HEK293 (cell line): ENCODE measurements at regions not wholly inside any gene's neighbourhood (a gene's known extent, or its start where the extent isn't known, plus 50 kb on each side); places are given as distances from the start of the nearest gene placed in this dataset.

Experiments
- EGR2 ChIP-seq: fragments of 450-650 bp; formaldehyde crosslinking; IDR thresholded peaks from 2 replicates; pipeline ENCODE4 v1.5.1; 2016; ENCODE audit warnings: low read depth, missing biosample characterization, missing genetic modification characterization
- FEZF1 ChIP-seq: fragments of 450-650 bp; formaldehyde crosslinking; IDR thresholded peaks from 2 replicates; pipeline ENCODE4 v1.5.1; 2016; ENCODE audit warnings: missing biosample characterization, missing genetic modification characterization
- KLF10 ChIP-seq: fragments of 450-650 bp; IDR thresholded peaks from 2 replicates; pipeline ENCODE4 v1.5.1; 2018; ENCODE audit warnings: missing biosample characterization, mild to moderate bottlenecking, missing genetic modification characterization
- OVOL3 ChIP-seq: fragments of 450-650 bp; formaldehyde crosslinking; IDR thresholded peaks from 2 replicates; pipeline ENCODE4 v1.5.1; 2016; ENCODE audit warnings: missing biosample characterization, missing genetic modification characterization
- ZNF10 ChIP-seq: fragments of 450-650 bp; formaldehyde crosslinking; IDR thresholded peaks from 2 replicates; pipeline ENCODE4 v1.5.1; 2017; ENCODE audit warnings: missing biosample characterization, missing genetic modification characterization
- ZNF654 ChIP-seq: fragments of 450-650 bp; formaldehyde crosslinking; IDR thresholded peaks from 2 replicates; pipeline ENCODE4 v1.5.1; 2016; ENCODE audit warnings: low read depth, missing biosample characterization, missing genetic modification characterization
- ZNF837 ChIP-seq: fragments of 450-650 bp; formaldehyde crosslinking; IDR thresholded peaks from 2 replicates; pipeline ENCODE4 v1.5.1; 2016; ENCODE audit warnings: missing biosample characterization, missing genetic modification characterization
- ZSCAN30 ChIP-seq: fragments of 450-650 bp; IDR thresholded peaks from 2 replicates; pipeline ENCODE4 v1.5.1; 2018; ENCODE audit warnings: missing biosample characterization, mild to moderate bottlenecking, missing genetic modification characterization, moderate library complexity
- TF ChIP-seq, protein P1 (sequence below): fragments of 450-650 bp; formaldehyde crosslinking; IDR thresholded peaks from 2 replicates; pipeline ENCODE4 v1.5.1; 2016; ENCODE audit warnings: missing biosample characterization, missing genetic modification characterization
- TF ChIP-seq, protein P2 (sequence below): IDR thresholded peaks from 2 replicates; pipeline ENCODE4 v1.6.1; 2011; ENCODE audit warnings: mild to moderate bottlenecking, low read depth, low read length, borderline replicate concordance
- TF ChIP-seq, protein P3 (sequence below): sonication (generic); formaldehyde crosslinking; IDR thresholded peaks from 2 replicates; pipeline ENCODE4 v1.8.1; 2022; ENCODE audit warnings: mild to moderate bottlenecking, moderate library complexity, missing genetic modification reagents

DNA sequence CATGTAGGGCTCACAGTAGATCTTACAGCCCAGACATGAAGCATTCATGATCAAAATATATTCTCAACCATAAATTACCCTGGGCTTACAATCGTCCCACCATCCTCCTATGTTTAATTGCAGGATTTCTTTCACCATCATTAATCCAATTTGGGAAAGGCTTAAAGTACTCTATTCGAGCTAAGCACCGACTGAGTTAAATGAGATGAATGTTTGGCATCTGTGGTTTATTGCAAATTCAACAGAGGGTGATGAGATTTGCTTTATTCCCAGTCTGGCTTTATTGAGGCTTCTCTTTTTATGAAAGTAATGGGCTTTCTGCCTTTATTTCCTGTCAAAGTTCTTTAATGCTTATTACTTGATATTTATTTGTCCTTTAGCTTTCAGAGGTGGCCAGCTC, 159.0 kb downstream of the METTL4 start:
- TF ChIP-seq FEZF1 (tag by site-specific recombination), result no peak
- TF ChIP-seq OVOL3 (tag by site-specific recombination), result no peak
- TF ChIP-seq, protein P1, sequence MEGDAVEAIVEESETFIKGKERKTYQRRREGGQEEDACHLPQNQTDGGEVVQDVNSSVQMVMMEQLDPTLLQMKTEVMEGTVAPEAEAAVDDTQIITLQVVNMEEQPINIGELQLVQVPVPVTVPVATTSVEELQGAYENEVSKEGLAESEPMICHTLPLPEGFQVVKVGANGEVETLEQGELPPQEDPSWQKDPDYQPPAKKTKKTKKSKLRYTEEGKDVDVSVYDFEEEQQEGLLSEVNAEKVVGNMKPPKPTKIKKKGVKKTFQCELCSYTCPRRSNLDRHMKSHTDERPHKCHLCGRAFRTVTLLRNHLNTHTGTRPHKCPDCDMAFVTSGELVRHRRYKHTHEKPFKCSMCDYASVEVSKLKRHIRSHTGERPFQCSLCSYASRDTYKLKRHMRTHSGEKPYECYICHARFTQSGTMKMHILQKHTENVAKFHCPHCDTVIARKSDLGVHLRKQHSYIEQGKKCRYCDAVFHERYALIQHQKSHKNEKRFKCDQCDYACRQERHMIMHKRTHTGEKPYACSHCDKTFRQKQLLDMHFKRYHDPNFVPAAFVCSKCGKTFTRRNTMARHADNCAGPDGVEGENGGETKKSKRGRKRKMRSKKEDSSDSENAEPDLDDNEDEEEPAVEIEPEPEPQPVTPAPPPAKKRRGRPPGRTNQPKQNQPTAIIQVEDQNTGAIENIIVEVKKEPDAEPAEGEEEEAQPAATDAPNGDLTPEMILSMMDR (tag by site-specific recombination), result no peak
- TF ChIP-seq ZSCAN30 (tag by site-specific recombination), result no peak
- TF ChIP-seq, protein P2, sequence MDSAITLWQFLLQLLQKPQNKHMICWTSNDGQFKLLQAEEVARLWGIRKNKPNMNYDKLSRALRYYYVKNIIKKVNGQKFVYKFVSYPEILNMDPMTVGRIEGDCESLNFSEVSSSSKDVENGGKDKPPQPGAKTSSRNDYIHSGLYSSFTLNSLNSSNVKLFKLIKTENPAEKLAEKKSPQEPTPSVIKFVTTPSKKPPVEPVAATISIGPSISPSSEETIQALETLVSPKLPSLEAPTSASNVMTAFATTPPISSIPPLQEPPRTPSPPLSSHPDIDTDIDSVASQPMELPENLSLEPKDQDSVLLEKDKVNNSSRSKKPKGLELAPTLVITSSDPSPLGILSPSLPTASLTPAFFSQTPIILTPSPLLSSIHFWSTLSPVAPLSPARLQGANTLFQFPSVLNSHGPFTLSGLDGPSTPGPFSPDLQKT, result no peak
- no peak for TF ChIP-seq EGR2 (tag by site-specific recombination)
- no peak for TF ChIP-seq ZNF10 (tag by site-specific recombination)
- TF ChIP-seq ZNF837 (tag by site-specific recombination), result no peak
- TF ChIP-seq ZNF654 (tag by site-specific recombination), result no peak
- TF ChIP-seq, protein P3, sequence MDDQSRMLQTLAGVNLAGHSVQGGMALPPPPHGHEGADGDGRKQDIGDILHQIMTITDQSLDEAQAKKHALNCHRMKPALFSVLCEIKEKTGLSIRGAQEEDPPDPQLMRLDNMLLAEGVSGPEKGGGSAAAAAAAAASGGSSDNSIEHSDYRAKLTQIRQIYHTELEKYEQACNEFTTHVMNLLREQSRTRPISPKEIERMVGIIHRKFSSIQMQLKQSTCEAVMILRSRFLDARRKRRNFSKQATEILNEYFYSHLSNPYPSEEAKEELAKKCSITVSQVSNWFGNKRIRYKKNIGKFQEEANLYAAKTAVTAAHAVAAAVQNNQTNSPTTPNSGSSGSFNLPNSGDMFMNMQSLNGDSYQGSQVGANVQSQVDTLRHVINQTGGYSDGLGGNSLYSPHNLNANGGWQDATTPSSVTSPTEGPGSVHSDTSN (CRISPR knock-in tag), result no peak
- no peak for TF ChIP-seq KLF10 (tag by site-specific recombination)
